Activated CD8-positive, alpha-beta T cell treated with anti-CD3 and anti-CD28 coated beads, Interleukin-2, amount 10 ng/mL, durations not matched to agents 7 days and 5 days (primary cell): ENCODE measurements at regions not wholly inside any gene's neighbourhood (a gene's known extent, or its start where the extent isn't known, plus 50 kb on each side); places are given as distances from the start of the nearest gene placed in this dataset.

Experiments used
- ATAC-seq: fragments of 150-1000 bp; cut with Tn5 transposase; one replicate; pipeline ENCODE4 v1.10.0; 2021; ENCODE audit warnings: moderate library complexity
- CTCF ChIA-PET: fragments of 350-600 bp; sonication (Branson Sonifier 250); formaldehyde crosslinking; loops from one replicate; lab custom pipeline; 2021; ENCODE audit warnings: antibody characterized with exemption; lab: Charles Lee
- POLR2A ChIA-PET: fragments of 350-600 bp; sonication (Branson Sonifier 250); formaldehyde crosslinking; loops from one replicate; lab custom pipeline; 2021; ENCODE audit warnings: antibody characterized with exemption; lab: Charles Lee
- DNase-seq: peaks from one replicate; pipeline ENCODE4 v3.0.0-alpha.2; 2020
- H3K27ac Mint-ChIP-seq: one replicate; pipeline ENCODE4 v1.8.0; 2021; ENCODE audit warnings: mild to moderate bottlenecking, mixed read lengths
- H3K27me3 Mint-ChIP-seq: one replicate; pipeline ENCODE4 v1.8.0; 2021; ENCODE audit warnings: low read depth, mixed read lengths
- H3K36me3 Mint-ChIP-seq: one replicate; pipeline ENCODE4 v1.8.0; 2021; ENCODE audit warnings: low read depth, mixed read lengths
- H3K4me1 Mint-ChIP-seq: one replicate; pipeline ENCODE4 v1.8.0; 2021; ENCODE audit warnings: low read depth, mixed read lengths
- H3K4me3 Mint-ChIP-seq: one replicate; pipeline ENCODE4 v1.8.0; 2021; ENCODE audit warnings: mild to moderate bottlenecking, mixed read lengths
- H3K9me3 Mint-ChIP-seq: one replicate; pipeline ENCODE4 v1.8.0; 2022; ENCODE audit warnings: mixed read lengths; ENCODE audit not compliant: insufficient read depth

- no peak overlapping the region for H3K4me3 Mint-ChIP-seq
- DNase-seq: no peak
- ChIA-PET CTCF (no interaction called here), POLR2A (no interaction called here)
- H3K9me3 Mint-ChIP-seq: no peaks in the 10 kb centered on the region
- H3K27ac Mint-ChIP-seq: no peak overlapping the region
- no peak for ATAC-seq
- no peaks in the 10 kb centered on the region for H3K4me1 Mint-ChIP-seq
- H3K27me3 Mint-ChIP-seq: no peaks in the 10 kb centered on the region
- no peaks in the 10 kb centered on the region for H3K36me3 Mint-ChIP-seq
Observed at GRCh38 chr20:40293740-40294139, 395.3 kb downstream of the MAFB start.

- Mint-ChIP-seq H3K4me1 (no peaks in the 10 kb centered on the region), H3K36me3 (no peaks in the 10 kb centered on the region), H3K27me3 (no peaks in the 10 kb centered on the region), H3K9me3 (no peaks in the 10 kb centered on the region), H3K27ac (no peak overlapping the region), H3K4me3 (no peak overlapping the region)
- no peak for DNase-seq
- ChIA-PET POLR2A (no interaction called here), CTCF (no interaction called here)
- ATAC-seq: no peak
Observed at GRCh38 chr20:40291493-40292135, 397.4 kb downstream of the MAFB start.

GRCh38 chr20:40287683-40288082, 401.4 kb downstream of the MAFB start:
- Mint-ChIP-seq H3K4me3 (no peak overlapping the region), H3K27ac (no peak overlapping the region), H3K27me3 (no peaks in the 10 kb centered on the region), H3K4me1 (no peaks in the 10 kb centered on the region), H3K9me3 (no peaks in the 10 kb centered on the region), H3K36me3 (no peaks in the 10 kb centered on the region)
- CTCF ChIA-PET: no interaction called here
- POLR2A ChIA-PET: no interaction called here
- no peak for ATAC-seq
- no peak for DNase-seq

GRCh38 chr20:40286975-40287531, 402.0 kb downstream of the MAFB start:
- Mint-ChIP-seq H3K4me3 (no peak overlapping the region), H3K9me3 (no peaks in the 10 kb centered on the region)
- POLR2A ChIA-PET: no interaction called here

GRCh38 chr20:40284611-40285010, 404.4 kb downstream of the MAFB start:
- H3K27me3 Mint-ChIP-seq: no peaks in the 10 kb centered on the region
- H3K27ac Mint-ChIP-seq: no peak overlapping the region
- POLR2A ChIA-PET: no interaction called here

More at GRCh38 chr20:40286975-40287531, 402.0 kb downstream of the MAFB start:
- H3K27ac Mint-ChIP-seq: no peak overlapping the region
- CTCF ChIA-PET: no interaction called here
- H3K27me3 Mint-ChIP-seq: no peaks in the 10 kb centered on the region
- H3K4me1 Mint-ChIP-seq: no peaks in the 10 kb centered on the region
- ATAC-seq (no peak), DNase-seq (no peak)
- no peaks in the 10 kb centered on the region for H3K36me3 Mint-ChIP-seq

GRCh38 chr20:40283689-40284088, 405.3 kb downstream of the MAFB start:
- no peak overlapping the region for H3K4me3 Mint-ChIP-seq
- DNase-seq: no peak
- no peak for ATAC-seq
- H3K36me3 Mint-ChIP-seq: no peaks in the 10 kb centered on the region
- no peaks in the 10 kb centered on the region for H3K9me3 Mint-ChIP-seq
- no peaks in the 10 kb centered on the region for H3K27me3 Mint-ChIP-seq
- CTCF ChIA-PET: no interaction called here
- H3K4me1 Mint-ChIP-seq: no peaks in the 10 kb centered on the region
- POLR2A ChIA-PET: no interaction called here
- no peak overlapping the region for H3K27ac Mint-ChIP-seq

More at GRCh38 chr20:40284611-40285010, 404.4 kb downstream of the MAFB start:
- no peak overlapping the region for H3K4me3 Mint-ChIP-seq
- DNase-seq: no peak
- H3K9me3 Mint-ChIP-seq: no peaks in the 10 kb centered on the region
- H3K36me3 Mint-ChIP-seq: no peaks in the 10 kb centered on the region
- CTCF ChIA-PET: no interaction called here
- no peaks in the 10 kb centered on the region for H3K4me1 Mint-ChIP-seq
- no peak for ATAC-seq

- no peak for DNase-seq
- POLR2A ChIA-PET: no interaction called here
- CTCF ChIA-PET: no interaction called here
- no peak for ATAC-seq
- no peaks in the 10 kb centered on the region for H3K36me3 Mint-ChIP-seq
- no peaks in the 10 kb centered on the region for H3K4me1 Mint-ChIP-seq
- no peaks in the 10 kb centered on the region for H3K27me3 Mint-ChIP-seq
- H3K4me3 Mint-ChIP-seq: no peak overlapping the region
- no peaks in the 10 kb centered on the region for H3K9me3 Mint-ChIP-seq
- no peak overlapping the region for H3K27ac Mint-ChIP-seq
Observed at GRCh38 chr20:40282941-40283340, 406.1 kb downstream of the MAFB start.

GRCh38 chr20:40282541-40282940, 406.5 kb downstream of the MAFB start:
- CTCF ChIA-PET: no interaction called here
- no peak overlapping the region for H3K4me3 Mint-ChIP-seq
- H3K36me3 Mint-ChIP-seq: no peaks in the 10 kb centered on the region
- no peaks in the 10 kb centered on the region for H3K4me1 Mint-ChIP-seq
- no peak for DNase-seq
- ATAC-seq: no peak
- no peak overlapping the region for H3K27ac Mint-ChIP-seq
- no peaks in the 10 kb centered on the region for H3K27me3 Mint-ChIP-seq
- POLR2A ChIA-PET: no interaction called here
- H3K9me3 Mint-ChIP-seq: no peaks in the 10 kb centered on the region

- ChIA-PET POLR2A (no interaction called here), CTCF (no interaction called here)
- no peak overlapping the region for H3K4me3 Mint-ChIP-seq
- DNase-seq: no peak
- H3K36me3 Mint-ChIP-seq: no peaks in the 10 kb centered on the region
- no peaks in the 10 kb centered on the region for H3K27me3 Mint-ChIP-seq
- no peaks in the 10 kb centered on the region for H3K4me1 Mint-ChIP-seq
- H3K9me3 Mint-ChIP-seq: no peaks in the 10 kb centered on the region
- no peak for ATAC-seq
- no peak overlapping the region for H3K27ac Mint-ChIP-seq
Observed at GRCh38 chr20:40280616-40281015, 408.4 kb downstream of the MAFB start.

- Mint-ChIP-seq H3K27ac (no peak overlapping the region), H3K4me3 (no peak overlapping the region), H3K36me3 (no peaks in the 10 kb centered on the region), H3K9me3 (no peaks in the 10 kb centered on the region), H3K27me3 (no peaks in the 10 kb centered on the region), H3K4me1 (no peaks in the 10 kb centered on the region)
- POLR2A ChIA-PET: no interaction called here
- DNase-seq: no peak
- ATAC-seq: no peak
- CTCF ChIA-PET: no interaction called here
Observed at GRCh38 chr20:40279390-40279789, 409.6 kb downstream of the MAFB start.

- ATAC-seq (no peak), DNase-seq (no peak)
- Mint-ChIP-seq H3K36me3 (no peaks in the 10 kb centered on the region), H3K4me1 (no peaks in the 10 kb centered on the region), H3K4me3 (no peak overlapping the region), H3K9me3 (no peaks in the 10 kb centered on the region), H3K27ac (no peak overlapping the region), H3K27me3 (no peaks in the 10 kb centered on the region)
- ChIA-PET POLR2A (no interaction called here), CTCF (no interaction called here)
Observed at GRCh38 chr20:40278673-40279072, 410.4 kb downstream of the MAFB start.

- H3K9me3 Mint-ChIP-seq: no peaks in the 10 kb centered on the region
- DNase-seq: no peak
- ATAC-seq: no peak
- H3K4me3 Mint-ChIP-seq: no peak overlapping the region
- ChIA-PET CTCF (no interaction called here), POLR2A (no interaction called here)
- no peaks in the 10 kb centered on the region for H3K27me3 Mint-ChIP-seq
- no peak overlapping the region for H3K27ac Mint-ChIP-seq
- H3K36me3 Mint-ChIP-seq: no peaks in the 10 kb centered on the region
- H3K4me1 Mint-ChIP-seq: no peaks in the 10 kb centered on the region
Observed at GRCh38 chr20:40276301-40276700, 412.7 kb downstream of the MAFB start.

GRCh38 chr20:40275738-40276137, 413.3 kb downstream of the MAFB start:
- Mint-ChIP-seq H3K4me3 (no peak overlapping the region), H3K27me3 (no peaks in the 10 kb centered on the region), H3K27ac (no peak overlapping the region), H3K9me3 (no peaks in the 10 kb centered on the region), H3K36me3 (no peaks in the 10 kb centered on the region), H3K4me1 (no peaks in the 10 kb centered on the region)
- CTCF ChIA-PET: no interaction called here
- ATAC-seq: no peak
- POLR2A ChIA-PET: no interaction called here
- no peak for DNase-seq
